OCI-LY3 (cell line): ENCODE measurements at regions not wholly inside any gene's neighbourhood (a gene's known extent, or its start where the extent isn't known, plus 50 kb on each side); places are given as distances from the start of the nearest gene placed in this dataset.

Source experiments
- CTCF ChIP-seq: fragments of 200-600, 300-600 bp; sonication (generic); IDR thresholded peaks from 2 replicates; pipeline ENCODE4 v1.5.1; 2014; ENCODE audit warnings: antibody characterized with exemption, low read length, low read depth
- EZH2phosphoT487 ChIP-seq: fragments of 200-600 bp; shearing (Covaris generic); IDR thresholded peaks from 2 replicates; pipeline ENCODE4 v1.6.1; 2018; ENCODE audit warnings: antibody characterized with exemption, mixed run types, low read depth

GRCh38 chr14:51513933-51514332 lies 137.8 kb upstream of the FRMD6 start:
- TF ChIP-seq CTCF = no peak
- TF ChIP-seq EZH2phosphoT487 = no peak
